HCT116 (cell line): ENCODE measurements at regions not wholly inside any gene's neighbourhood (a gene's known extent, or its start where the extent isn't known, plus 50 kb on each side); places are given as distances from the start of the nearest gene placed in this dataset.

Source experiments
- ATAC-seq: fragments of 200-7000 bp; cut with Tn5 transposase; 2 replicates; pipeline ENCODE4 v1.9.1; 2020; ENCODE audit warnings: mild to moderate bottlenecking, moderate library complexity
- BruUV-seq: library from RNA; stranded (reverse); fragments of 400-500 nt; replicated peaks from 2 replicates; lab custom pipeline; 2021; lab: Mats Ljungman, UMichigan
- CTCF ChIA-PET: fragments of 300-600 bp; sonication (Branson Sonifier 250); formaldehyde crosslinking; loops from one replicate; lab custom pipeline; 2021; ENCODE audit warnings: antibody characterized with exemption; lab: Charles Lee
- POLR2A ChIA-PET: fragments of 300-600, 350-600 bp; sonication (Branson Sonifier 250); formaldehyde crosslinking; loops from one replicate; lab custom pipeline; 2021; ENCODE audit warnings: antibody characterized with exemption; lab: Charles Lee
- RAD21 ChIA-PET, 2 experiments: fragments of 300-600 bp; sonication (Branson Sonifier 250); formaldehyde crosslinking; loops; one replicate each; lab custom pipeline; 2023; ENCODE audit warnings: low total read pairs in 2 of 2; ENCODE audit not compliant: uncharacterized antibody in 2 of 2, unreplicated experiment in 2 of 2, low non-redundant PET in 1 of 2; lab: Charles Lee
- DNase-seq: peaks from one replicate; pipeline ENCODE4 v3.0.0-alpha.2; 2010; ENCODE audit warnings: low read depth, low spot score
- H2AFZ ChIP-seq: fragments of 200-600 bp; shearing (Covaris generic), sonication (generic); 2 replicates; pipeline ENCODE4 v1.6.1; 2017; ENCODE audit warnings: low read depth, mixed run types, mixed read lengths, antibody characterized with exemption, low read length; ENCODE audit not compliant: poor library complexity, severe bottlenecking
- H3K27ac ChIP-seq: 2 replicates; pipeline ENCODE4 v1.5.1; 2012; ENCODE audit warnings: low read depth, low read length
- H3K27me3 ChIP-seq: fragments of 200-600 bp; sonication (generic); 2 replicates; pipeline ENCODE4 v1.6.1; 2016; ENCODE audit warnings: mixed run types, low read length, mixed read lengths; ENCODE audit not compliant: insufficient read depth
- H3K36me3 ChIP-seq, 2 experiments: fragments of 200-500 bp in 1 of 2; fragments of 200-600 bp in 1 of 2; sonication (Bioruptor generic) in 1 of 2; sonication (generic) in 1 of 2; 2 replicates each; pipeline versions ENCODE4 v1.5.1 to v1.6.1; 2014 to 2016; ENCODE audit warnings: low read length in 2 of 2, inconsistent platforms in 1 of 2, mixed read lengths in 1 of 2, mixed run types in 1 of 2; ENCODE audit not compliant: insufficient read depth in 2 of 2, control insufficient read depth in 1 of 2
- H3K4me1 ChIP-seq, 2 experiments: fragments of 200-600 bp in 1 of 2; sonication (generic) in 1 of 2; 2 replicates each; pipeline versions ENCODE4 v1.5.1 to v1.6.1; 2012 to 2017; ENCODE audit warnings: low read length in 2 of 2, inconsistent platforms in 1 of 2, mild to moderate bottlenecking in 1 of 2, mixed read lengths in 1 of 2, mixed run types in 1 of 2, moderate library complexity in 1 of 2; ENCODE audit not compliant: insufficient read depth in 2 of 2, control insufficient read depth in 1 of 2
- H3K4me2 ChIP-seq: fragments of 200-600 bp; sonication (generic); 2 replicates; pipeline ENCODE4 v1.6.1; 2017; ENCODE audit warnings: mixed run types, low read length, mixed read lengths
- H3K4me3 ChIP-seq, 2 experiments: fragments of 200-600 bp in 1 of 2; sonication (generic) in 1 of 2; replicated peaks in 1 of 2; 2 replicates each; pipeline ENCODE4 v1.5.1; 2011 to 2016; ENCODE audit warnings: low read length in 2 of 2, control low read depth in 1 of 2, low read depth in 1 of 2, mild to moderate bottlenecking in 1 of 2, mixed read lengths in 1 of 2, mixed run types in 1 of 2
- H3K79me2 ChIP-seq: fragments of 200-600 bp; sonication (generic); 2 replicates; pipeline ENCODE4 v1.6.1; 2017; ENCODE audit warnings: mild to moderate bottlenecking, mixed run types, low read length, moderate library complexity, mixed read lengths; ENCODE audit not compliant: insufficient read depth
- H3K9ac ChIP-seq: fragments of 200-600 bp; sonication (generic); 2 replicates; pipeline ENCODE4 v1.6.1; 2016; ENCODE audit warnings: low read length, mixed read lengths
- H3K9me2 ChIP-seq: fragments of 200-600 bp; sonication (generic), shearing (Covaris generic); 2 replicates; pipeline ENCODE4 v1.6.1; 2017; ENCODE audit warnings: mixed run types, mild to moderate bottlenecking, moderate library complexity; ENCODE audit not compliant: insufficient read depth
- H3K9me3 ChIP-seq, 2 experiments: fragments of 200-500 bp in 1 of 2; fragments of 200-600 bp in 1 of 2; sonication (Bioruptor generic) in 1 of 2; sonication (generic) in 1 of 2; 2 replicates each; pipeline ENCODE4 v1.6.1; 2014 to 2017; ENCODE audit warnings: low read length in 2 of 2, mixed read lengths in 2 of 2, inconsistent platforms in 1 of 2, low read depth in 1 of 2, mild to moderate bottlenecking in 1 of 2, mixed run types in 1 of 2, moderate library complexity in 1 of 2; ENCODE audit not compliant: control insufficient read depth in 1 of 2, insufficient read depth in 1 of 2
- H4K20me1 ChIP-seq: fragments of 200-600 bp; sonication (generic), shearing (Covaris generic); 2 replicates; pipeline ENCODE4 v1.6.1; 2017; ENCODE audit warnings: mixed run types, mild to moderate bottlenecking, moderate library complexity; ENCODE audit not compliant: insufficient read depth
- CEBPB ChIP-seq: IDR thresholded peaks from 2 replicates; pipeline ENCODE4 v1.6.1; 2012; ENCODE audit warnings: low read depth
- EZH2 ChIP-seq: fragments of 200-600 bp; sonication (generic); IDR thresholded peaks from 2 replicates; pipeline ENCODE4 v1.6.1; 2017; ENCODE audit warnings: antibody characterized with exemption, mixed run types
- FOSL1 ChIP-seq: IDR thresholded peaks from 2 replicates; pipeline ENCODE4 v1.6.1; 2012; ENCODE audit warnings: low read depth
- RAD21 ChIP-seq: IDR thresholded peaks from 2 replicates; pipeline ENCODE4 v1.6.1; 2012; ENCODE audit warnings: low read depth, mild to moderate bottlenecking
- SP1 ChIP-seq: IDR thresholded peaks from 2 replicates; pipeline ENCODE4 v1.6.1; 2012; ENCODE audit warnings: low read depth
- ZNF274 ChIP-seq: fragments of 200-500 bp; sonication (Bioruptor generic); IDR thresholded peaks from 2 replicates; pipeline ENCODE4 v1.6.1; 2014; ENCODE audit warnings: mild to moderate bottlenecking, low read depth, low read length, inconsistent platforms
- intact Hi-C: fragments of 100-400 bp; cut with micrococcal nuclease; formaldehyde crosslinking; loops from 2 replicates; pipeline ENCODE4 v1.10.0; 2022
- TF ChIP-seq, protein P1 (sequence below): IDR thresholded peaks from 2 replicates; pipeline ENCODE4 v1.6.1; 2012; ENCODE audit warnings: low read depth
- TF ChIP-seq, protein P2 (sequence below): IDR thresholded peaks from 2 replicates; pipeline ENCODE4 v1.6.1; 2012

DNA sequence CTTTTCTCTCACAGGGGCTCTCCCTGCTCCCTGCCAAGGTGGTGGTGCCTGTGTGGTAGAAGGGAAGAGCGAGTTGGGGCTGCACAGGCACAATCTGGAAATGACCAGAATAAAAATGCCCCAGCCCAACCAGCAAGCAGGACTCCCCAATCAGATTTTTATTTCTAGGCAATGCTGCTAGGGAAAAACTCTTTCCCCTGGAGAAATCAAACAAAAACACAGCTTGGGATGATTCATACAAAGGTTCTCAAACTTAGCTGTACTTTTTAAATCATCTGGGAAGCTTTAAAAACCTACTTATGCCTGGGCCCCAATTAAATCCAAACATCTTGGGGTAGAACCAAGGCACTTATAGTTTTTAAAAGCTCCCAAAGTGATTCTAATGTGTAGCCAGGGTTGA, 243.2 kb downstream of the HTR7 start (continued):
- TF ChIP-seq, protein P1, sequence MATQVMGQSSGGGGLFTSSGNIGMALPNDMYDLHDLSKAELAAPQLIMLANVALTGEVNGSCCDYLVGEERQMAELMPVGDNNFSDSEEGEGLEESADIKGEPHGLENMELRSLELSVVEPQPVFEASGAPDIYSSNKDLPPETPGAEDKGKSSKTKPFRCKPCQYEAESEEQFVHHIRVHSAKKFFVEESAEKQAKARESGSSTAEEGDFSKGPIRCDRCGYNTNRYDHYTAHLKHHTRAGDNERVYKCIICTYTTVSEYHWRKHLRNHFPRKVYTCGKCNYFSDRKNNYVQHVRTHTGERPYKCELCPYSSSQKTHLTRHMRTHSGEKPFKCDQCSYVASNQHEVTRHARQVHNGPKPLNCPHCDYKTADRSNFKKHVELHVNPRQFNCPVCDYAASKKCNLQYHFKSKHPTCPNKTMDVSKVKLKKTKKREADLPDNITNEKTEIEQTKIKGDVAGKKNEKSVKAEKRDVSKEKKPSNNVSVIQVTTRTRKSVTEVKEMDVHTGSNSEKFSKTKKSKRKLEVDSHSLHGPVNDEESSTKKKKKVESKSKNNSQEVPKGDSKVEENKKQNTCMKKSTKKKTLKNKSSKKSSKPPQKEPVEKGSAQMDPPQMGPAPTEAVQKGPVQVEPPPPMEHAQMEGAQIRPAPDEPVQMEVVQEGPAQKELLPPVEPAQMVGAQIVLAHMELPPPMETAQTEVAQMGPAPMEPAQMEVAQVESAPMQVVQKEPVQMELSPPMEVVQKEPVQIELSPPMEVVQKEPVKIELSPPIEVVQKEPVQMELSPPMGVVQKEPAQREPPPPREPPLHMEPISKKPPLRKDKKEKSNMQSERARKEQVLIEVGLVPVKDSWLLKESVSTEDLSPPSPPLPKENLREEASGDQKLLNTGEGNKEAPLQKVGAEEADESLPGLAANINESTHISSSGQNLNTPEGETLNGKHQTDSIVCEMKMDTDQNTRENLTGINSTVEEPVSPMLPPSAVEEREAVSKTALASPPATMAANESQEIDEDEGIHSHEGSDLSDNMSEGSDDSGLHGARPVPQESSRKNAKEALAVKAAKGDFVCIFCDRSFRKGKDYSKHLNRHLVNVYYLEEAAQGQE, result no peak
- TF ChIP-seq EZH2 (no peak), ZNF274 (no peak), RAD21 (no peak), SP1 (no peak), FOSL1 (no peak)
- TF ChIP-seq, protein P2, sequence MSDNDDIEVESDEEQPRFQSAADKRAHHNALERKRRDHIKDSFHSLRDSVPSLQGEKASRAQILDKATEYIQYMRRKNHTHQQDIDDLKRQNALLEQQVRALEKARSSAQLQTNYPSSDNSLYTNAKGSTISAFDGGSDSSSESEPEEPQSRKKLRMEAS, result no peak

DNA sequence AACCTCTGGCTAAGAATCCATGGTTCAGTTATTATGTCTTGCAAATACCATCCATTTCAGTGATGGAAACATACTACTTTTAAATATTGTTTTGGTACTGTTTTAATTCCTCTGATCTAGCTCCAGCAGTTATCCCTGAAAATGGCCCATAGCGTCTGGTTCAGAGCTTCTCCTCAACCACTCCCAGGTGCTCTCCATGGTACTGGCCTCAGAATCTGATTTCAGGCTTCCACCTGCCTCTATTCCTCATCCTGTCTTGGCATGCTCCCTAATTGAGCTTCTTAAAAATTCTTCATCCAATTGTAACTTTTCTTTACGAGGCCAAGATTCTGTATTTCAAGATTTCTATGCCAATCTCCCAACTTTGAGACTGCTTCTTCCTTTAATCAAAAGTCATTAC, 236.3 kb downstream of the HTR7 start:
- H3K9me3 ChIP-seq, result no peaks in the 10 kb centered on the region
- TF ChIP-seq, protein P1, result peak; percentile 89
- no peak for TF ChIP-seq CEBPB
- no TSS peak for BruUV-seq
- H3K27ac ChIP-seq, result no peak overlapping the region
- no peak for ATAC-seq
- H3K36me3 ChIP-seq, result no peaks in the 10 kb centered on the region
- no peak overlapping the region for H3K9ac ChIP-seq
- no peaks in the 10 kb centered on the region for H3K79me2 ChIP-seq
- H3K4me2 ChIP-seq, result no peak overlapping the region
- no peak for DNase-seq
- no peaks in the 10 kb centered on the region for H3K27me3 ChIP-seq
- intact Hi-C loops, result no loop called here
- CTCF ChIA-PET, result no interaction called here
- POLR2A ChIA-PET, result no interaction called here
- no peaks in the 10 kb centered on the region for H4K20me1 ChIP-seq
- no peaks in the 10 kb centered on the region for H3K9me2 ChIP-seq
- no peaks in the 10 kb centered on the region for H3K4me1 ChIP-seq
- H2AFZ ChIP-seq, result no peak overlapping the region
- RAD21 ChIA-PET, result interaction anchor here in 1 of 2 experiments (0.6 kb wide), 1 partner anchor 60 kb away, joined by 3 read pairs; no protein-coding TSS in a partner anchor
- H3K4me3 ChIP-seq, result no peak overlapping the region
